GM10266 (cell line): ENCODE measurements at regions not wholly inside any gene's neighbourhood (a gene's known extent, or its start where the extent isn't known, plus 50 kb on each side); places are given as distances from the start of the nearest gene placed in this dataset.

Experiments used
- DNase-seq: peaks from one replicate; pipeline ENCODE4 v3.0.0; 2012; ENCODE audit errors: extremely low spot score
- TF ChIP-seq, protein P1 (sequence below): IDR thresholded peaks from 2 replicates; pipeline ENCODE4 v1.5.1; 2012; ENCODE audit warnings: mild to moderate bottlenecking, low read depth; ENCODE audit not compliant: control insufficient read depth, insufficient read depth; ENCODE audit errors: missing control alignments

DNA sequence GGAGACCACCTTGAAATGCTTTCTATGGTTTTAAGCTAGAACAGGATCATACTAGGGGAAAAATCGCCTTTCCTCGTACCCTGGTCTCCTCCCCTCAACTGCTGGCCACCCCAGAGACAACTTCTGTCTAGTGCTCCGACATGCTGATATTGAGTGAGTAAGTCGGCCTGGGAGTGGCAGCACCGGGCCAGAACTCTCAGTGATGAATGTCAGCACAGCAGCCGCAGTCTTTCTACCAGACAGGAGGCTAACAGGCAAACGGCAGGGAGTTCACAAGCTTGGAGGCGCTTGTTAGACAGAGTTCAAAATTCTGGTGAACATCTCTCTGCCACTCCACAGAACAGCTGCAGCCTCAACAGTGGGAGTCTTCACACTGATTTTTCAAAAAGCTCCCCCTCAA is 716.9 kb downstream of the ADGRL2 start:
- TF ChIP-seq, protein P1, sequence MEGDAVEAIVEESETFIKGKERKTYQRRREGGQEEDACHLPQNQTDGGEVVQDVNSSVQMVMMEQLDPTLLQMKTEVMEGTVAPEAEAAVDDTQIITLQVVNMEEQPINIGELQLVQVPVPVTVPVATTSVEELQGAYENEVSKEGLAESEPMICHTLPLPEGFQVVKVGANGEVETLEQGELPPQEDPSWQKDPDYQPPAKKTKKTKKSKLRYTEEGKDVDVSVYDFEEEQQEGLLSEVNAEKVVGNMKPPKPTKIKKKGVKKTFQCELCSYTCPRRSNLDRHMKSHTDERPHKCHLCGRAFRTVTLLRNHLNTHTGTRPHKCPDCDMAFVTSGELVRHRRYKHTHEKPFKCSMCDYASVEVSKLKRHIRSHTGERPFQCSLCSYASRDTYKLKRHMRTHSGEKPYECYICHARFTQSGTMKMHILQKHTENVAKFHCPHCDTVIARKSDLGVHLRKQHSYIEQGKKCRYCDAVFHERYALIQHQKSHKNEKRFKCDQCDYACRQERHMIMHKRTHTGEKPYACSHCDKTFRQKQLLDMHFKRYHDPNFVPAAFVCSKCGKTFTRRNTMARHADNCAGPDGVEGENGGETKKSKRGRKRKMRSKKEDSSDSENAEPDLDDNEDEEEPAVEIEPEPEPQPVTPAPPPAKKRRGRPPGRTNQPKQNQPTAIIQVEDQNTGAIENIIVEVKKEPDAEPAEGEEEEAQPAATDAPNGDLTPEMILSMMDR: no peak
- DNase-seq: no peak

- DNase-seq: no peak
- TF ChIP-seq, protein P1: no peak
Observed at GRCh38 chr1:82515650-82516049, 714.9 kb downstream of the ADGRL2 start.

DNA sequence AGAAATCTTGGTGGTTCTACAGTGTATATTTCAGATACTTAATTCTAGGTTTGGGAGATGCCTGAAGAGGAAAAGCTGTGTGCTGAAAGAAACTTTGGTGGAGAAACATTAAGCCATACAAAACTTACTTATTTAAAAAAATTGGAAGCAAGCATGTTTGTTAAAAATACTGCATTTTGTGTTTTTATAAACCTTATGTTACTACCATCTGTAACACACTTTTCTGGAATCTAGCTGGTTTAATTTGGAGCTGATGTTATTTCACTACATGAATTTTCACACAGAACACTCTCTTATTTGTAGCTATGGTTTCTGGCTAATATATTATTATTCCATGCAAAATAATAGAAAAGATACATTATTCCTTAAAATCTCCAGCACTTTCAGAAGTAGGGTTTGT is 710.7 kb downstream of the ADGRL2 start:
- TF ChIP-seq, protein P1: no peak
- DNase-seq: no peak

GRCh38 chr1:82510431-82510830 is 709.7 kb downstream of the ADGRL2 start:
- TF ChIP-seq, protein P1: no peak
- no peak for DNase-seq

- TF ChIP-seq, protein P1: no peak
- DNase-seq: no peak
Observed at GRCh38 chr1:82507011-82507410, 706.3 kb downstream of the ADGRL2 start.

DNA sequence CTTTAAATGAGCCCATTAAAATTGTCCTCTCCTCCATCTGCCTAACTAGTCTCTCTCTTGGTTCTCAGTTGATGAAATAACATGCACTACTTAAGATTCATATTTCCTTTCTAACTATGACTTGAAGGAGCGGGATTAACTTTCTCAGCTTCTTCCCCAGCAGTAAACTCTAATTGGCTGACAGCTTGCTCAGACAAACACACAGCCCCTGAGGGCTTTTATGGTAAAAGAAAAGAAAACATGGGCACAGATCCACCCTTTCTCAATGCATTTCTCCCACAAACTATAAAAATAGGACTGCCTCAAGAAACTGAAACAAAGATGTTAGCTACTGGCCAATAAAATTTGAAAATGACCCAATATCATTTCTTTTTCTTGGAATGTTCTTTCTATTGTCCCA is 703.1 kb downstream of the ADGRL2 start:
- TF ChIP-seq, protein P1: no peak
- no peak for DNase-seq

GRCh38 chr1:82499022-82499421 is 698.3 kb downstream of the ADGRL2 start:
- DNase-seq: no peak
- TF ChIP-seq, protein P1: no peak

- no peak for DNase-seq
- TF ChIP-seq, protein P1: no peak
Observed at GRCh38 chr1:82494117-82494516, 693.4 kb downstream of the ADGRL2 start.
